Stimulated activated CD4-positive, alpha-beta T cell treated with anti-CD3 and anti-CD28 coated beads, TNF-alpha, amount 100 ng/mL, for 48 hours (primary cell): ENCODE measurements at regions not wholly inside any gene's neighbourhood (a gene's known extent, or its start where the extent isn't known, plus 50 kb on each side); places are given as distances from the start of the nearest gene placed in this dataset.

Experiments
- DNase-seq, 3 donors: peaks; one replicate each; pipeline ENCODE4 v3.0.0-alpha.2; 2020; ENCODE audit warnings: low read depth in 3 of 3

- no peak for DNase-seq
These were observed 391.4 kb downstream of the SH3GL2 start for GRCh38 chr9:17970277-17970676.

- no peak for DNase-seq
These were observed 399.9 kb downstream of the SH3GL2 start for GRCh38 chr9:17978773-17979172.

- DNase-seq: no peak
These were observed 407.7 kb downstream of the SH3GL2 start for GRCh38 chr9:17986595-17986994.

- no peak for DNase-seq
These were observed 408.3 kb downstream of the SH3GL2 start for GRCh38 chr9:17987189-17987588.

- DNase-seq: no peak
These were observed 409.6 kb downstream of the SH3GL2 start for GRCh38 chr9:17988489-17988888.

GRCh38 chr9:17990602-17991001 lies 411.7 kb downstream of the SH3GL2 start:
- no peak for DNase-seq

- no peak for DNase-seq
These were observed 414.2 kb downstream of the SH3GL2 start for GRCh38 chr9:17993024-17993423.

GRCh38 chr9:17994695-17995425 lies 416.0 kb downstream of the SH3GL2 start:
- DNase-seq: no peak

- no peak for DNase-seq
These were observed 417.9 kb downstream of the SH3GL2 start for GRCh38 chr9:17996728-17997127.

GRCh38 chr9:18002718-18003438 lies 424.0 kb downstream of the SH3GL2 start:
- no peak for DNase-seq

- DNase-seq: no peak
These were observed 427.7 kb downstream of the SH3GL2 start for GRCh38 chr9:18006591-18006990.

GRCh38 chr9:18007621-18008020 lies 428.8 kb downstream of the SH3GL2 start:
- no peak for DNase-seq

- DNase-seq: no peak
These were observed 431.0 kb downstream of the SH3GL2 start for GRCh38 chr9:18009902-18010301.

GRCh38 chr9:18010492-18010891 lies 431.6 kb downstream of the SH3GL2 start:
- DNase-seq: no peak

- DNase-seq: no peak
These were observed 433.3 kb downstream of the SH3GL2 start for GRCh38 chr9:18012170-18012569.

GRCh38 chr9:18014556-18014955 lies 435.7 kb downstream of the SH3GL2 start:
- no peak for DNase-seq

- DNase-seq: no peak
These were observed 436.2 kb downstream of the SH3GL2 start for GRCh38 chr9:18015116-18015515.

- DNase-seq: no peak
These were observed 438.3 kb downstream of the SH3GL2 start for GRCh38 chr9:18017136-18017535.

GRCh38 chr9:18018221-18018620 lies 439.4 kb downstream of the SH3GL2 start:
- DNase-seq: no peak

- DNase-seq: no peak
These were observed 439.8 kb downstream of the SH3GL2 start for GRCh38 chr9:18018661-18019060.

- no peak for DNase-seq
These were observed 441.4 kb downstream of the SH3GL2 start for GRCh38 chr9:18020121-18020745.

- DNase-seq: no peak
These were observed 443.8 kb downstream of the SH3GL2 start for GRCh38 chr9:18022642-18023041.

GRCh38 chr9:18023332-18023731 lies 444.5 kb downstream of the SH3GL2 start:
- DNase-seq: no peak
